DMS79 treated with DMSO at 0.1 percent for 48 hours (cell line): ENCODE measurements at regions not wholly inside any gene's neighbourhood (a gene's known extent, or its start where the extent isn't known, plus 50 kb on each side); places are given as distances from the start of the nearest gene placed in this dataset.
"Not testable (repeated sequence)": the region's sequence is repeated elsewhere in the genome, so short reads cannot be mapped to it uniquely, and the experiment has no call there.

Experiments used
- DNase-seq: peaks from one replicate; lab custom pipeline; 2025; lab: John Stamatoyannopoulos, UW

DNA sequence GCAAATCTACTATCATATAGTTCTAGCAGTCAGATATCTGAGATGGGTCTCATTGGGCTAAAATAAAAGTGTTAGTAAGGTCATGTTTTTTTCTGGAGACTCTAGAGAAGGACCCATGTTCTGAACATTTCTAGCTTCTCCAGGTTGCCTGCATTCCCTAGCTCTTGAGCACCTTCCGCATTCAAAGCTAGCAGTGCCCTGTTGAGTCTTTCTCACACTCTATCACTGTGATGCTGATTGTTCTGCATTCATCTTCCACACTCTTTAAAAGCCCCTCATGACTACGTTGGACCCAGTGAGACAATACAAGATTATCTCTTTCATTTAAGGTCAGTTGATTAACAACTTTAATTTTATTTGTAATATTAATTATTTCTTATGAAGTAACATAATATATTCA lies 433.3 kb upstream of the CHORDC1 start:
- no peak for DNase-seq

GRCh38 chr11:90650153-90650552 lies 427.3 kb upstream of the CHORDC1 start:
- no peak for DNase-seq

DNA sequence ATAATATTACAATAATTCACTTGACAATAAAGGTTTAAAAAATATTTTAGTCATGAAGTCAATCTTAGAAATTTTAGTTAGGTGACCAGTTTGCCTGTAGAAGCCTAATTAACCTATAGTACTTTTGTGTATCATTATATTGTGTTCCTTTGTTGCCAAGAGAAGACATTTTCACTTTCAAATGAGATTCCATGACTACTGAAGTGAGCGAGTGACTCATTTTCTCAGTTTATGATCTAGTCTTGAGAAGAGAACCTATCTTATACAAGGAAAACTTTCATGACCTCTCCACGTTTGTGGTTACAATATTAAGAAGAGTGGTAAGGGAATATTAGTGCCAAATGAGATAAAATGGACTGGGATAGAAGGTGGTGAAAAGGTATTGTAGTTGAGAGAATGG lies 423.9 kb upstream of the CHORDC1 start:
- DNase-seq, result no peak

DNA sequence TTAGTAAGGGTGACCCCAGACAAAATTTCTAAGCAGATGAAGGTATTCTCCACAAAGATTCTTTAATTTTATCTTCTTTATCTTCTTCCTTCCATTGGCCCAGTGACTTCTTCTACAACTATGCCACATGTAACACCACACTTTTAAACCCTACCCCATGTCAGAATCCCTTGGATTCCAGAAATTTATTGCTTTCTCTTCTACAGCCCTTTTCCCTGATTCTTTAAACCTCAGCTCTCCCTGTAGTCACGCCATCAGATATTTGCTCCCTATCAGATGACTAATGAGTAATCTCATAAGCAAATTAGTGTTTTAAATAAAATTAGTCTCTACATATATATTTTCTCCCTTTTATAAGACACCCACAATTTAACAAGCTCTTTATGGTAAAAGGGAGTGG lies 423.4 kb upstream of the CHORDC1 start:
- no peak for DNase-seq

DNA sequence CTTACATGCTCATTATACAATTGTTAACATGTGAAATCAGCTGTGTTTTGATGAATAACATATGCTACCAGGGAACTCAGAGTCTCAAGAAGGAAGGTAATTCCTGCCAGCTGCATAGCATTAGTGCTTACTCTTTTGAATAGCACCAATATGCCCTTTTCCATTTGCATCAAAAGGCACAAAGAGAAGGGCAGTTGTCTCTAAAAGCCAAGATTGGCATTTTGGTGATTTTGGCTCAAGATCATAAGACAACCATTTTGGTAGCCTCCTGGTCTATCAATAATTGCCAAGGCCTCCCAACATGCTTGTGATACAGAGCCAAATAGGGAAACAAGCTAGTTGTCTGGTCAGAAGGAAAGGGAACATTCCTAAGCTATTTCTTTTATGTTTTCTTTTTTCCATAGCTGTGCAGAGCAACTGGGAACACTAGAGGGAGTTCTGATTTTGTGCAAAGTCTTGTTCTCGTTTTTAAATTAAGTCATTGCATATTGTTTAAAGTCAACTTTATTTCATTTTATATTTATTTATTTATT lies 416.7 kb upstream of the CHORDC1 start:
- no peak for DNase-seq

- no peak for DNase-seq
Observed at GRCh38 chr11:90635886-90636285, 413.0 kb upstream of the CHORDC1 start.

DNA sequence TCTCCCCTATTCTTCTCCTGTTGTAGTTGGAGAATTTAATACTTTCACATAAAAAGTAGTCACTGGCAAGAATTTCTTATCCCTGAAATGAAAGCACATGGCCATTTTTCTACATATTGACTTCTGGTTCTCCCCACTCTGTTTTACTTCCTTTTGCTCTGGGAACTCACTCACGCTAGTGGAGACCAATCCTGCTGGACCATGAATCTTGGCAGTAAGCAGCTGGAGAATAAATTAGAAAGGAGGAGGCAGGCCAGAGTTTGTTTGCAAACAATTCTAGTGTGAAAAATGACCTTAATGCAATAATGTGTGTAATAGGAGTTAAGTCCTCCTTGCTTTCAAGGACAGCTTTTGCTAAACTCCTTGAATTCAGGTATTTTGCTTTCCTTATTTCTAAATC lies 412.3 kb upstream of the CHORDC1 start:
- no peak for DNase-seq

GRCh38 chr11:90630176-90630575 lies 407.3 kb upstream of the CHORDC1 start:
- no peak for DNase-seq

GRCh38 chr11:90629229-90629806 lies 406.5 kb upstream of the CHORDC1 start:
- no peak for DNase-seq

DNA sequence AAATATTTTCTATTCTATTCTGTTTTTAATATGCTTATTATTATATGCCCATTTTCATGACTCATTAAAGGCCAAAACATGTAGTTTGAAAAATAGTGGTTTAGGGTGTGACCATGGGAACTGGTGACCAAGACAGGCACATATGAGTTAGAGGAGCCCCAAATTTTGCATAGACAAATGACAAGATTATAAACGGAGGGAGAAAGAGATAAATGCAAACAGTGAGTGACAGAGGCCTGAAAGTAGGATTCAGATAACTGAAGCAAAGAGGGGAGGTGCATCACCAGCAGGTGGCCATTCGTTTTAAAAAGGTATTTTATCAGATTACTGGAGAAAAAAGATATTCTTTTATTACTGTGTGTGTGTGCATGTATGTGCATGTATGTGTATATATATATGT lies 391.5 kb upstream of the CHORDC1 start:
- DNase-seq, result no peak

- not testable (repeated sequence) for DNase-seq
Observed at GRCh38 chr11:90613037-90613436, 390.2 kb upstream of the CHORDC1 start.

- DNase-seq, result no peak
Observed at GRCh38 chr11:90606721-90607120, 383.9 kb upstream of the CHORDC1 start.

DNA sequence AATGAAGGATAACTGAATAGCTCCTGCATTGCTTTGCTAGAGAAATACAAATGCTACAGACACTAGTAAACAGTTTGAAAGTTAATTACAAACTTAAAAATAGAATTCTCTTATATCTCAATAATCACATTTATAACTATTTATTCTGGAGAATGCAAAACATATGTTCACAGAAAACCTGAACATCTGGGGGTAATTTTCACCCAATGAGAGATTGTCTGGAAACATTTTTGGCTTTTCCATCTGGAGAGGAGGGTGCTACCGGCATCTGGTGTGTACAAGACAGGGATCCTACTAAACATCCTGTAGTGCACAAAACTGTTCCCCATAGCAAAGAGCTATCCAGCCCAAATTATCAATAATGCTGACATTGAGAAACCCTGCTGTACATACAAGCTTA lies 378.4 kb upstream of the CHORDC1 start:
- DNase-seq, result no peak

- no peak for DNase-seq
Observed at GRCh38 chr11:90594658-90595057, 371.8 kb upstream of the CHORDC1 start.

GRCh38 chr11:90593099-90593498 lies 370.2 kb upstream of the CHORDC1 start:
- DNase-seq, result no peak

DNA sequence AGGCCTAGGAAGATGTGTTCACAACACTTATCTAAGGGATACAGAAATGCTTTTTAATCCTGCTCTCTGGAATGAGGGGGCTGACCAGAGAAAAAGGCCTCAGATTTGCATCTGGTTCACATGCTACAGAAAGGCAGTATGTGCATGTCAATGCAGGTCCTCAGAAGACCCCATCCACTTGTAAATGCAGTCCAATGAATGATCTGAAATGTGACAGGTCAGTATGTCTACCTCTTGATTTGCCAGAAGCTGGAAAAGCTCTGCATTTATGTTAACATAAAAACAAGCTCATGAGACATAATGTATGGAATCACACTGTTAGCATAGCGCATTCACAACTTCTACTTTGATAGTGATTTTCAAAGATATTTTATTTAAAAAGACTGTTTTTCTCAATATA lies 367.4 kb upstream of the CHORDC1 start:
- no peak for DNase-seq

- no peak for DNase-seq
Observed at GRCh38 chr11:90589735-90590134, 366.9 kb upstream of the CHORDC1 start.

GRCh38 chr11:90587896-90588295 lies 365.0 kb upstream of the CHORDC1 start:
- DNase-seq, result no peak

DNA sequence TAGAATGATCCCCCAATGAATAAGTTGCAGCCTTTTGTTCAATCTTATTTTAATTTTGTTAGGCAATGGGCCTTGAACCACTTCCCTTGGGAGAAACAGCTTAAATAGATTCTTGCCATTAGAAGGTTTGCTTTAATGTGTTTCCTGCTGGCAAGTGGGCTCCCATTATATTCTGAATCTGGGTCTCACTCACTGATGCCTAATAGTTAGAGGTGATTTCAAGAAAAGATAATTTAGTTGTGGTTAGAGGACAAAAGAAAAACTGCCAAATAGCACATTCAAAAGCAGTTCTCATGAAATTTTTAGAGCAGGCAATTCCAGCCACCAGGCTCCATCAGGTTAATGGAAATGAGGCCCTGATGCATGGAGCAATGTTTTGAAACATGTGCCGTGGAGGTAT lies 362.6 kb upstream of the CHORDC1 start:
- no peak for DNase-seq

DNA sequence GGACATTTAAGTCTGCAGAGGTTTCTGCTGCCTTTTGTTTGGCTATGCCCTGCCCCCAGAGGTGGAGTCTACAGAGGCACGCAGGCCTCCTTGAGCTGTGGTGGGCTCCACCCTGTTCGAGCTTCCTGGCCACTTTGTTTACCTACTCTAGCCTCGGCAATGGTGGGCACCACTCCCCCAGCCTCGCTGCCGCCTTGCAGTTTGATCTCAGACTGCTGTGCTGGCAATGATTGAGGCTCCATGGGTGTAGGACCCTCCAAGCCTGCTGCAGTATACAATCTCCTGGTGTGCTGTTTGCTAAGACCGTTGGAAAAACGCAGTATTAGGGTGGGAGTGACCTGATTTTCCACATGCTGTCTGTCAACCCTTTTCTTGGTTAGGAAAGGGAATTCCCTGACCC lies 360.1 kb upstream of the CHORDC1 start:
- DNase-seq, result not testable (repeated sequence)

GRCh38 chr11:90564531-90564930 lies 341.7 kb upstream of the CHORDC1 start:
- no peak for DNase-seq

DNA sequence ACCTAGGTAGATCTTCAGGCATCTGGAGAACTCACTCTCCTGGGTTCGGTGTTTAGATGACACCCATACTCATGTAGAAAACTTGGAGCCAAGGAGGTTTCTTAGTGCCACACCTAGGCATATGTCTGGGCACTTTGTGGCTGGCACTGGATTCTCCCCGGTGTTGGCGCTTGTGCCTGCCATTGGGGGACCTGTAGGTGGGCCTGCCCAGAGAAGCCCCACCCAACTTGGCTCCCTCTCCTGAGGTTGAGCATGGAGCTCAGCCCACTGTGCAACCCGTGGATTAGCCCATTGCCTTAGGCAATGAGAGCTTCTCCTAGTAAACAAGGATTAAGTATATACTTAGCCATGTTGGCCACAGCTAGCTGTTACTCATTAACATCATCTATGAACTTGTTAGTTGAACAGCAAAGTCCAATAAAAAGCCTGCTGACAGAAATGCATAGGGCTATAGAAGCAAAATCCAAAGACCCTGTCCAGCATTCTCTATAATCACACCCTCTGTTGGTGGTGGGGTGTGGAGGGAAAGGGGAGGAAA lies 335.5 kb upstream of the CHORDC1 start:
- DNase-seq, result no peak

GRCh38 chr11:90556606-90557005 lies 333.8 kb upstream of the CHORDC1 start:
- DNase-seq, result no peak

DNA sequence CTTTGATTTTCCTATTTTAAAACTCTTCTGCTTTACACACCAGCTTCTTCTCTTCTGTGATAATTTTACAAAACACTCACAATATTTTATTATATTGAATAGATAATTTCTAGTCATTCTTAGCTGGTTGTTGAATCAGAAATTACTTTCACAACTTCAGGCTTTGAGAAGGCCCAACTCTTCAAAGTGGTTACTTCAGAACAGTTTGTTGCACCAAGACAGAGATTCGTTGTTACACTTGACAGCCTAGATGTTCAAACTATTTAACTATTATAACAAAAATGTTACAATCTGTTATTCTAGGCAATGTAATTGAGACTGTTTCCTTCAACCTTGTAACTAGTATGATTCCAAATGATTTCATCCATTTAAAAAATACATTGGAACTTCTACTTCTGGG lies 333.2 kb upstream of the CHORDC1 start:
- no peak for DNase-seq
